H7 (cell line): ENCODE measurements at regions not wholly inside any gene's neighbourhood (a gene's known extent, or its start where the extent isn't known, plus 50 kb on each side); places are given as distances from the start of the nearest gene placed in this dataset.

Experiments
- DNase-seq: peaks from one replicate; pipeline ENCODE4 v3.0.0; 2012
- H3K27me3 ChIP-seq: 2 replicates; pipeline ENCODE4 v1.6.0; 2011; ENCODE audit warnings: mild to moderate bottlenecking, low read length; ENCODE audit not compliant: control insufficient read depth, insufficient read depth
- H3K36me3 ChIP-seq: replicated peaks from 2 replicates; pipeline ENCODE4 v1.5.1; 2011; ENCODE audit warnings: low read length; ENCODE audit not compliant: control insufficient read depth, insufficient read depth
- H3K4me3 ChIP-seq: 2 replicates; pipeline ENCODE4 v1.5.1; 2011; ENCODE audit warnings: low read depth, mild to moderate bottlenecking, control low read depth, low read length, moderate library complexity; ENCODE audit not compliant: insufficient read depth

DNA sequence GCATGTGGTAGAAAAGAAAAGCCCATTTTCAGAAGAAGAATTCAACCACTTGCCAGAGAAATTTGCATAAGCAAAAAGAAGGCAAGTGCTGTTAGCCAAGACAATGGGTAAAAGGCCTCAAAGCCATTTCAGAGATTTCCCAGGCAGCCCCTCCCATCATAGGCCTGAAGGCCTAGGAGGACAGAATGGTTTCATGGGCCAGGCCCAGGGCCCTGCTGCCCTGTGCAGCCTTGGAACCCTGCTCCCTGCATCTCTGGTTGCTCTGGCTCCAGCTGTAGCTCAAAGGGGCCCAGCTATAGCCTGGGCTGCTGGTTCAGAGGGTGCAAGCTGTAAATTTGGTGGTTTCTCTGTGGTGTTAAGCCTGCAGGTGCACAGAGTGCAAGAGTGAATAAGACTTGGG is 212.8 kb downstream of the EFNB2 start:
- no peak overlapping the region for H3K4me3 ChIP-seq
- no peaks in the 10 kb centered on the region for H3K36me3 ChIP-seq
- no peaks in the 10 kb centered on the region for H3K27me3 ChIP-seq
- no peak for DNase-seq

DNA sequence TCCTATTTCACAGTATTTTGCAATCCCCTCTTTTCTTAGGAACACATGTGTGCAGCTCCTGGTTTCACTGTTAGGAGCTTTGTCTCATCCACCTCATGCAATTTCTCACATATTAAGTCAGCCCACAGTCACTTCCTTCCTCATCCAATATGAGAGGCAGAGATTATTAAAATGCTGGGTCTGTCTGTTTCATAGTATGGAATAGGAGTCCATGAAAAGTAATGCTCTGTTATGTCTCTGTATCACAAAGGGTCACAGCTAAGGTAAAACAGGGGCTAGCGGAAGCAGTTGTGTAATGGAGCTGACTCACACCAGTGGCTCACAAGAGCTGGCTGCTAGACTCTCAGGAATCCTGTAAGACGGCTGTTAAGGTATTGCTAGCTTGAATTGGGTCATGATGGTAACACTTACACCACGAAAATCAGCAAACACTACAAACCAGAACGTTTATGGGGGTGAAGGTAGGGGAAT is 216.5 kb downstream of the EFNB2 start:
- H3K4me3 ChIP-seq = no peak overlapping the region
- H3K27me3 ChIP-seq = no peaks in the 10 kb centered on the region
- no peaks in the 10 kb centered on the region for H3K36me3 ChIP-seq
- peak; percentile 13 for DNase-seq

DNA sequence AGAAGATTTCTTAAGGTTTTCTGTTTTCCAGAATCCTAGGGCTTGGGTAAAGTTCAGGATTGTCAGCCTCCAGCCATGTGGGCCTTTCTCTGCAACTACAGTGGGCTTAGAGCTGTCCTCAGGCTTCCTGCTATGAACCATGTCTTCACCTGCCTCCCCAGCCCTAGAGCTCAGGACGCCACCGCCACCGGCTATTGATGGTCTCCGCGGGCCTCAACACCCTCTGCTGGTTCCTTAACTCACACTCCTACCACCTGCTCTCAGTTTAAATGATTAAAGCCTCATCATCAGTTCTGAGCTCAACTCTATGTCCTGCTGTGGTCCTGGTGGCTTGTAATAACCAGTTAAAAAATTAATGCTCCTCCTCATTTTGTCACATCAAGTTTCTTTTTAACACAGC is 221.0 kb downstream of the EFNB2 start:
- no peaks in the 10 kb centered on the region for H3K27me3 ChIP-seq
- DNase-seq = peak; percentile 17
- no peak overlapping the region for H3K4me3 ChIP-seq
- no peaks in the 10 kb centered on the region for H3K36me3 ChIP-seq

DNA sequence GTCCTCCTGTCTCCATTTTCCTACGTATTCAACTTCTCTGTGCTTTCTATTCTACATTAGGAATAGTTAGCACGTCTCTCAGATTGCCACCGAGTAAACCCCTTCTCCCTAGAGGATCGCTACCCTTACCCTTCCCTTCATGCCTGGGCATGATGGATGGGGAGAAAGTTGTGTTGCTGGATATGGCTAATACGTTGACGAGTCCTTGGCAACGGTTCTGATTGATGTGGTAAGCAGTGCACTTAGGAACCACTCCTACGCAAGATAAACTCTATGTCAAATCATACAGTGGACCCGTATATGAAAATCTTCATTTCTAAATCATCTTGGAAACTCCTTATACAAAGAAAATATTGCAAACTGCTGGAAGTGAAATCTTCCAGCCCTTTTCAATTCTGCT is 224.5 kb downstream of the EFNB2 start:
- no peaks in the 10 kb centered on the region for H3K36me3 ChIP-seq
- no peak overlapping the region for H3K4me3 ChIP-seq
- no peaks in the 10 kb centered on the region for H3K27me3 ChIP-seq
- DNase-seq = no peak

DNA sequence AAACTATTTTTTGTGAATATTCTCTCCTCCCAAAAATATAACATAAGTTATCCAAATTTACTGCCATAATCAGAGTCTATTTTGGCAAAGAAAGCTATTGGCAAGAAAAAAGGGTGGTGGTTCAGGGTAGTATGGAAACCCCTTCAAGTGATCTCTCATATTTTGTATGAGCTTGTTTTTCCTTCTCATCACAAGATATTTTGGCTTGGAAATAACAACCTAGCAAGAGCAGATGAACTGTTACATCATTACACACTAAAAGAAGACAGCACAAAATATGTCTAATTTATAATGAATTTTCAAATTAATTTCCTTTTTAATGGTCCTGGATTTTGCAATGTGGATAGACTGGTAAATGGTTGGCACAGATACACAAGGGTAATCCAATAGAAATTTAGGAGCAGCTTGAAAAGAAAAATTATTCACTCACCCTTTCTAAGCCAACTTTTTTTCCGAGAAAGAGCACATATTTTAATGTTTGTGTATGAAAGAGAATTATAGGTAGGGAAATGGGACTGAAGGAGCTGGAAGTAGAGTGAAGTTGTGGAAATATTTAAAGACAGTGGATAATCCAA is 225.1 kb downstream of the EFNB2 start:
- no peak overlapping the region for H3K4me3 ChIP-seq
- no peaks in the 10 kb centered on the region for H3K27me3 ChIP-seq
- H3K36me3 ChIP-seq = no peaks in the 10 kb centered on the region
- no peak for DNase-seq

DNA sequence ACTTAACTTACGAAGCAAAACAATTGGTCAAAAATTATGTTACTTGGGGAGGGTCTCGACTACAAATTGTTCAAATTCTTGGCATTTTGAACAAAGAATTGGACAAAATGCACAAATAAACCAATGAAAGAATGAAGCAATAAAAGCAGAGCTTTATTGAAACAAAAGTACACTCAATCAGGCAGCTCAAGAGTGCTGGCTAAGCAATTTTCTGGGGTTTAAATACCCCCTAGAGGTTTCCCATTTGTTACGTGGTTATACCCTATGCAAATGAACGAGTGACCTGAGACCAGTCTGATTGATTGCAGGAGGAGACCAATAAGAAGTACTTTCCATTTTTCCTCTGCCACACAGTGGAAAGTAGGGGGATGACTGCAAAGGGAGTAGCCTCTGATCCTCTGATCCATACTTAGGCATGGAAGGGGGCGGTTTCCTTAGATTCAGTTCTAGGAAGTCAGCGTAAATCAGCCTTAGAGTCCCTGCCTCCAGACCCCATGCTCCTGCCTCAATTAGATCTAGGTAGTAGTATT is 228.6 kb downstream of the EFNB2 start:
- Histone ChIP-seq H3K36me3 (no peaks in the 10 kb centered on the region), H3K4me3 (no peak overlapping the region), H3K27me3 (no peaks in the 10 kb centered on the region)
- no peak for DNase-seq

DNA sequence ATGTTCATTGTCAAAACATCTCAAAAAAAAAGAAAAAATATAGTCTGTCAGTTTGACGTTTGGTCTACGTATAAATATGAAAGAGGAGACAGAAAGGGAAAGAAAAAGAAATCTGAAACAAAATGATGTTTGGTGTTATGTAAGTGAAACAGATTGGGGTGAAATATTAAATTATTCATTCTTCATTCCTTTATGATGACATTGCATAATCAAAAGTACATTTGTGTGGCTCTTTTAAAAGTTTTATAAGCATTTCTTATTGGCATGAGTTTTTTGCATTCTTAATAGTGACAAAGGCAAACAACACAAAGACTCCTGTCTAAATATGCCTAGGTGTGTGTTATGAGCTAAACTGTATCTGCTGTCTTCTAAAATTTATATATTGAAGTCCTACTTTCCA is 232.6 kb downstream of the EFNB2 start:
- H3K4me3 ChIP-seq = no peak overlapping the region
- no peaks in the 10 kb centered on the region for H3K36me3 ChIP-seq
- no peaks in the 10 kb centered on the region for H3K27me3 ChIP-seq
- DNase-seq = no peak

DNA sequence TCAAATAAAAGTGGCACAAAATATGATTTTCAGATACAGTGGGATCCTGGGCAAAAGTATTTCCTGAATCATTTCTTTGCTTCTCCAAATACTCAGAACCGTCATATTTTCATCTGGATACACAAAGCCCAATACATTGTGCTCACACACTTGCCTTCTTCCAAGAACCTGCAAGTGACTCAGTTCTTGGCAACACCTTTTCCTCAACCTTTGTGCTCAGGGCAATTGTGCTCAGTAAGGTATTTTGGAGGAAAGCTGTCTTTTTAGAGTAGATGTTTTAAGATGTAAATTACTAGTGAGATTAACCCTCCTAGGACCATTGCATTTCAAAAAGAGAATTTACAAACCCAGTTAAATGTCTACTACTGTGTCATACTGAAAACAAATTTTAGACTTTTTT is 233.5 kb downstream of the EFNB2 start:
- Histone ChIP-seq H3K36me3 (no peaks in the 10 kb centered on the region), H3K4me3 (no peak overlapping the region), H3K27me3 (no peaks in the 10 kb centered on the region)
- DNase-seq = no peak

DNA sequence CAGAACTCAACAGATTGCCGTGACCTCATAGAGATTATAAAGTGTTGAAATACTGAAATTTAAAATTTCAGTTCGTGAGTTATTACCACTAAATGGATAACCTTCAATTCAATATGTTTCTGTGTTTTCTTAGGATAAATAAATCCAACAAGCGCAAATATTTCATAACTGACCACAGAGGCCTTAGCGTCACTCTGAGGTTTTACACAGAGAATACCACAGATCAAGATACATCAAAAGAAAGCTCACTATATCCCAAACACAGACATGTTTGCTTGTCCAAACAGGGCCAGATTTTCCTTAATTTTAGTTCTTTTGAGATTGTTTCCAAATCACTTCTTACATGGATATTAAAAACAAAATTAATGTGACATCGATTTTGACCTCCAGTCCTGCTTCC is 235.8 kb downstream of the EFNB2 start:
- H3K4me3 ChIP-seq = no peak overlapping the region
- no peak for DNase-seq
- H3K36me3 ChIP-seq = no peaks in the 10 kb centered on the region
- no peaks in the 10 kb centered on the region for H3K27me3 ChIP-seq

DNA sequence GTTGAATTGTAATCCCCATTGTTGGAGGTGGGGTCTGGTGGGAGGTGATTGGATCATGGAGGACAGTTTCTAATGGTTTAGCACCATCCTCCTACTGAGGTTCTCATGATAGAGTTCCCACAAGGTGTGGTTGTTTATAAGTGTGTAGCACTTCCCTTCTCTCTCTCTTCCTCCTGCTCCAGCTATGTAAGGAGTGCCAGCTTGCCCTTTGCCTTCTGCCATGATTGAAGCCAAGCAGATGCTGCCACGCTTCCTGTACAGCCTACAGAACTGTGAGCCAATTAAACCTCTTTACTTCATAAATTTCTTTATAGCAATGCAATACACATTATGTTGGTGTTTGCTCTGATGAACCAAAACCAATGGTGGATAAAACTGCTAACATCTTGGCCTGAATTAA is 238.2 kb downstream of the EFNB2 start:
- Histone ChIP-seq H3K27me3 (no peaks in the 10 kb centered on the region), H3K4me3 (no peak overlapping the region), H3K36me3 (no peaks in the 10 kb centered on the region)
- no peak for DNase-seq

DNA sequence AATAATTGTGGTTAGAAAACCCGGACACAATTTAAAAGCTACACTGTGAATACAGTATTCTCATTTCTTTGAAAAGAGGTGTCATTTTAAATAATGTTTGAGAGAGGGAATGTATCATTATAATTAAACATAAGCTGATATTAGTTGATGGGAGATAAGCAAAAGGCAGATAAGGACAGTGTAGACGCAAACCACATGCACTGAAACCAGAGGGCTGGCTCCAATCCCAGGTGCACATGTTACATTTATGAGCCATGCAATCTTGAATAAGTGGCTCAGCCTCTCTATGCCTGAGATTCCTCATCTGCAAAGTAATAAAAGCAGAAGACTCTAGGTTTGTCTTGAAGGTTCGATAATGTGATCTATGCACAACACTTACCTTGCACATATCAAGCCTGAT is 238.7 kb downstream of the EFNB2 start:
- Histone ChIP-seq H3K4me3 (no peak overlapping the region), H3K27me3 (no peaks in the 10 kb centered on the region), H3K36me3 (no peaks in the 10 kb centered on the region)
- DNase-seq = no peak

DNA sequence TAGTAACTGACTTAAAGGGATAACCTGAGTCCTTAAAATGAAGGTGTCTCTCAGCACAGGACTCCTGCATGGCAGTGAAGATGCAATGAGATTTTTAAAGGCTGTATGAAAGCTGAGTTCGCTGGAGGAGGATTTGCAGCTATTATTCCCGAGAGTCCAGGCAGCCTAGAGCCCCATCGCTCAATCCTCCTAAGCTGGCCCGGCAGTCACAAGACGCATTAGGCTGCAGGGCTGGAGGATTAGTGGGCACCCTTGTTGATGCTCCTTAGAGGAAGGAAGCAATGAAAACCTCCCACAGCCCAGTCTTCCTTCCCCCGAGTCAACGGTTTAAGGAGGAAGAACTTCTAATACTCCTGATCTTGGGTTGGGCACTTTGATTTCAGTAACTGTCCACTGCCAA is 239.5 kb downstream of the EFNB2 start:
- Histone ChIP-seq H3K36me3 (no peaks in the 10 kb centered on the region), H3K4me3 (no peak overlapping the region), H3K27me3 (no peaks in the 10 kb centered on the region)
- no peak for DNase-seq

DNA sequence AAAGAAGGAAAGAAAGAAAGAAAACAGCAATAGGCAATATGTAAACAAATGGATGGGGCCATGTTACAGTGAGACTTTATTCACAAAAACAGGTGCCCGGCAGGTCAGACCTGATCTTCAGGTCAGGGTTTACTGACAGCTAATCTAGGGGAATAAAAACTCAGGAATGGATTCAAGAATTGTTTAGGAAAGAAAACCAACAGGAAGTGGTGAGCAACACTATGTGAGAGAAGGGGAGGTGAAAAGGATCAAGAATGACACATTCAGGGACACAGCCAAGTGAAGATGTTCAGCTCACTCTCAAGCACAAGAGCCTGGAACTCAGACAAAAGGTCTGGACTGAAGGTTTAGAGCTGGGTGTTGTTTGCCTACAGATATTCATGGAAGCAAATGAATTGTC is 244.5 kb downstream of the EFNB2 start:
- Histone ChIP-seq H3K4me3 (no peak overlapping the region), H3K36me3 (no peaks in the 10 kb centered on the region), H3K27me3 (no peaks in the 10 kb centered on the region)
- DNase-seq = no peak

DNA sequence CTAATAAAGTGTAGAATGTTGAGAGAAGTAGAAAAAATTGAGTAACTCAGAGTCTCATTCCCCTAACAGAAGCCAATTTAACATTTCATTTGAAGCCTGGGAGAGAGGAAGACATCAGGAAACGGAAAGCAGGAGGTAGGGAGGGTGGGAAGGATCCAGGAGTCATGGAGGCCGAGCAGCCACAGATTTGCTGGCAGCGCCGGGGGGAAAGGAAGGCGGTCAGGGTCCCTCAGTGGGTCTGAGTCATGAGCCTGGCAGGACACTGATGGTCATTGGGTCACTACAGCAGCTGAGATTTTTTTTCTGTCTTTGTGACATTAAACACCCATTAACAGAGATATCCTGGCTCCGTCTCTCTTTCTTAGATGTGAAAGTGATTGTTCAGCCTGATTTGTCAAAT is 248.1 kb downstream of the EFNB2 start:
- Histone ChIP-seq H3K27me3 (no peaks in the 10 kb centered on the region), H3K36me3 (no peaks in the 10 kb centered on the region), H3K4me3 (no peak overlapping the region)
- no peak for DNase-seq

DNA sequence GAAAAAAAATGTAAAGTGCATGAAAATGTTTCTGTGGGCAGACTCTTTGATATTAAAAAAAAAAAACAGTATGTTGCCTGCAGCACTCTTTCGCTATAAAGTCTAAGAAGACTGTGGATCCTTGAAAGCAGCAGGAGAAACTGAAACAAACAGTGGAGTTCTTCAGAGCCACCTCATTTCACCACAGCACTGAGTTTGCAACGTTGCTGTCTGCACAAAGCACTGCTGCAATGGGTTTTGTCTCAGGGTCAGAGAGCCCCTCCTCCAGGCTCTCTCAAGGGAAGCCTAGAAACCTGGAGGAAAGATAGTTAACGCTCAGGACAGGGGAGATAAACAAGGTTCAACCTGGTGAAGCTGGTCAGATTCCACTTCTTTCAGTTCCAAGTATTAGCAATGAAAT is 248.7 kb downstream of the EFNB2 start:
- no peak overlapping the region for H3K4me3 ChIP-seq
- no peaks in the 10 kb centered on the region for H3K27me3 ChIP-seq
- H3K36me3 ChIP-seq = no peaks in the 10 kb centered on the region
- no peak for DNase-seq

DNA sequence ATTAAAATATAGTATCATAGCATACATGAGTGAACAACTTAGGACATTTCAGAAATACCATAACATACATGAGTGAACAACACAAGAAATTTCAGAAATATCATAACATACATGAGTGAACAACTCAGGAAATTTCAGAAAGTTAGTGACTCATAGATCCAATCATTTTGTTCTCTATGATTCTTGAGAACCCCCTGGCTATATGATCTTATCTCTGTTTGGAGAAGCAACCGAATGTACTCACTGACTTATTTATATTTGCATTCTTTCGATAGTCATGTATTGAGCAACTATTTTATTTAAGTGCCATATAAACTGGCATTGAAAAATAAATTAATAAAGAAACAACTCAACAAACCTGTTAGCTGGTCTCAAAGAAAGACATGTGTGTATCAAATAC is 251.1 kb downstream of the EFNB2 start:
- DNase-seq = no peak
- no peak overlapping the region for H3K4me3 ChIP-seq
- no peaks in the 10 kb centered on the region for H3K36me3 ChIP-seq
- H3K27me3 ChIP-seq = no peaks in the 10 kb centered on the region
